ENCODE measurements at regions not wholly inside any gene's neighbourhood (a gene's known extent, or its start where the extent isn't known, plus 50 kb on each side); places are given as distances from the start of the nearest gene placed in this dataset.
A peak's percentile ranks its signal among the peaks of the same experiment; 100 is the strongest.
"Not testable (repeated sequence)": the region's sequence is repeated elsewhere in the genome, so short reads cannot be mapped to it uniquely, and the experiment has no call there.

DNA sequence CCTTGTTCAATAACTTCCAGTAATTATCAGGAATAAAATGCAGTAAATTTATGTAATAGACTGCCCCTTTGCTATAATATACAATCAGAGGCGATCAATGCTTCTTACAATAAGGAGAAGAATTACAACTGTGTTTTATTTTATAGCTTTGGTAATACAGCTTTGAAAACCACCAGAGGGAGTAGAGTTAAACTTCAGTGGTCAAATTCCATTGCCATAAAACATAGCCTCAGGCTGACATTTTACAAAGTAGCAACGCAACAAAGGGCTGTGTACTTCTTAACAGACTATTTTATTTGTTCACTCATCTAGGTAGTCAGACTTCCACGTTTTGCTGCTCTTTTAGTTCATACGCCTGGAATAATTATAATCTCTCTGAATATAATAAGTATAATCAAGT lies 58.5 kb downstream of the TEX13C start:
- no peak for DNase-seq (ENCODE audit: low read depth)

DNA sequence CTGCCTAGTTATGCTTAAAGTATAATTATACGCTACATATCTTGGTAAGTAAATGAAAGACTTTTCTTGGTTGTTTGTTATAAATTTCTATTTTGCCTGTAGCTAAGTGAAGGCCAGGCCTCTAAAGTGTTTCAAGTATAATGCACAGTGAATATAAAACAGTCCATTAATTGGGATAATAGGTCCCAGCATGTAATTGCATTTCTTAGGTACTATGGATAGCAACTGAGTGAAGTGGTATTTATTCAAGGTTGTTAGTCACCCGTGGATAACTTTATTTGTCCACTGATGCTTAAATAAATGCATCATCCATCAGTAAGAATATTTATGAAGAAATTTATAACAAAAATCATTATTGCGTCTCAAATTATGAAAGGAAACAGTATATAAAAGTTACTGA lies 59.1 kb downstream of the TEX13C start:
- DNase-seq (ENCODE audit: low read depth) = no peak

- no peak for DNase-seq (ENCODE audit: low read depth)
These were observed 62.5 kb downstream of the TEX13C start for GRCh38 chrX:125382148-125382628.

GRCh38 chrX:125382889-125383288 lies 63.2 kb downstream of the TEX13C start:
- no peak for DNase-seq (ENCODE audit: low read depth)

DNA sequence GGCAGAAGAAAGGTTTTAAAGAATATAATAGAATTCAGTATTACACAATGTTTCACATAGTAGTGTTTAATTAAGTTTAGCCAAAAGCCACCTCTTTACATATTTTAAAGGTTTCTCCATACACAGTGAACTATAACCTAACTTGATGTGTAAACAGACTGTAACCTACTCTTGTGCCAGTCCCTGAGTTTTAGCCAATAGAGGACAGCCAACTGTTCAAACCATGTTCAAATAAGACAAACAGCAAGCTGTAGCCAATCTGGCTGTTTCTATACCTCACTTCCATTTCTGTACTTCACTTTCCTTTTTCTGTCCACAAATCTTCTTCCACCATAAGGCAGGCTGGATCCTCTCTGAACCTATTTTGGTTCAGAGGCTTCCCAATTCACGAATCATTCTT lies 65.2 kb downstream of the TEX13C start:
- DNase-seq (ENCODE audit: low read depth) = no peak

DNA sequence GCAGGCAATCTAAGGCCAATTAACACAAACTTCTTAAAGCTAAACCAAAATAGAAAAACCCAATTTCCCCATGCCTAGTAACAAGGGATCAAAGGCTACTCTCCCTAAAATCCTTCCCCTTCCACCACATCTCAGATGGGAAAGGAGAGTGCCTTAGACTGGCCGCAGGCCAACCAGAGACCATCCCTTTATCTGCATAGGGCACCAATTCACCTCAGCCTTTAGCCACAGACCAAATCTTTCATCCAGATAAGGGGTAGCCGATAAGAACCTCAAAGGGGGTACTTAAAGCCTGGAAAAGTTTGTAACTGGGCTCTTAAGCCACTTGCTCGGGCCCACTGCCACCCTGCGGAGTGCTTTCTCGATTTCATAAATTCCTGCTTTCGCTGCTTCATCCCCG lies 68.3 kb downstream of the TEX13C start:
- DNase-seq (ENCODE audit: low read depth) = no peak

DNA sequence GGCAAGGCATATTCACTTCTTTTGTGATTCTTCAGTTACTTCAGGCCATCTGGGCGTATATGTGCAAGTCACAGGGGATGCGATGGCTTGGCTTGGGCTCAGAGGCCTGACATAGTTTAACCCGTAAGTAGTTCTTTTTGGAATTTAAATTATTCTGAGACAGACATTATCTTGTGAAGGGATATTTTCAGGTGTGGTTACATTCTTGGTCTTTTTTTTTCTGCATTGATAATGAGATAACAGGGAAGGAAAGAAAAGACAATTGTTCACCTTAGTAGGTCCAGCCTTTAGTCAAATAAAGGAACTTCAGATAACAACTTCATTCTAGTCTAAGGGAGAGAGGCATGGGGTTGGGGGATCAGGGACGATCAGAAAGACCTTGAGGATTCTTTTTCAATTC lies 74.8 kb downstream of the TEX13C start:
- no peak for DNase-seq (ENCODE audit: low read depth)

GRCh38 chrX:125395626-125396025 lies 76.0 kb downstream of the TEX13C start:
- no peak for DNase-seq (ENCODE audit: low read depth)

- DNase-seq (ENCODE audit: low read depth) = peak; percentile 80
These were observed 79.3 kb downstream of the TEX13C start for GRCh38 chrX:125398959-125399440.

DNA sequence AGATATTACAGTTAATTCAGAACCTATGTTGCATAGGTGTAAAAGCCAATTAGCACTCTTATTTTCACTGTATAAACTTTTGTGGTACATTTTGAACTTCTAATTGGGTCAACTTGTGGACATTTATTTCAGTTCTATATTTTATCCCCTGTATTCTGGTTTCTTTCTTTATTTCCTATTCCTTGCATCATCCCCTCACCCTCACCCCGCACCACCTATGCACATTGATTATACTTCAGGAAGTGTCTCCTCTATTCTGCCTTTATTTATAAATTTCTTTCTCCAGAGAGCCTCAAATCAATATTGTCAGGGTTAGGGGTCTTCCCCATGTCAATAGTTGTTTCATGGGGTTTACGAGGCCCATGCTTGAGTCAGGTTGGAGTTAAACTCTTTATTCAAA lies 83.1 kb downstream of the TEX13C start:
- DNase-seq (ENCODE audit: low read depth) = no peak

DNA sequence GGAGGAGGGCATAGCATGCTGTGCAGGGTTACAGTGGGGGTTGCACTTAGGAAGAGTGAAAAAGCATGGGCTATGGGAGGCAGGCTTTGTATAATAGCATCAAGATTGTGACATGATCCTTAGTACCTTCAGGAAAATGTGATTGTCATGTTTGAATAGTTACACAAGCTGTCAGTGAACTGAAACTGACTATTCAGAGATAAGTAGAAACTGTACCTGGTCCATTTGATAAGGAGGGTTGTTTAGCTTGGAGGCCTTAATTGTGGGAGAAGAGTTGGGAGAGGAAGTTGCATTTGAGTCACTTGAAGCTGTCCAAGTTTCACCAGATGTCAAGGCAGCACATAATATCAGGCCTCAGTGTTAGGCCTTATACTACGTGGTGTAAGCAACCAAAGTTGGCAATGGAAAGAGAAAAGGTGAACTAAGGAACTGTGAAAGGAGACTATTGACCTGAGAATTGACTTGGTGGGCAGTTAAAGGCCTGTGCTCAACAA lies 85.0 kb downstream of the TEX13C start:
- peak; percentile 73 for DNase-seq (ENCODE audit: low read depth)

DNA sequence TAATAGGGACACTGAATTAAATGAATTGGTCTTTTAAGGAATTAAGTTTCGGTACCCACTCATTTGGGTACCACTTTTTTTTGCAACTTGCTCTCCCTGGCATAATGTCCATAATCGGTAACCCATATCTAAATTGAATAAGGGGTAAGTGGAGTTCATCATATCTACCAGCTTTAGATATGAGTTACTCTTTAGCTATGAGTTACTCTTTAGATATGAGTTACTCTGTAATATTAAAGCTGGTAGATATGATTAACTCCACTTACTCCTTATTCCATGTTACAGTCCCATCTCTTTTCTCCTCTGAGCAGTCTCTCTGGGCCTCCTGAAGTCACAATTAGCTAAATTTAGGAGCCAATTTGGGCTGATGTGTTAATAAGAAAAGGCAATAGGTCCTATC lies 85.7 kb downstream of the TEX13C start:
- no peak for DNase-seq (ENCODE audit: low read depth)

DNA sequence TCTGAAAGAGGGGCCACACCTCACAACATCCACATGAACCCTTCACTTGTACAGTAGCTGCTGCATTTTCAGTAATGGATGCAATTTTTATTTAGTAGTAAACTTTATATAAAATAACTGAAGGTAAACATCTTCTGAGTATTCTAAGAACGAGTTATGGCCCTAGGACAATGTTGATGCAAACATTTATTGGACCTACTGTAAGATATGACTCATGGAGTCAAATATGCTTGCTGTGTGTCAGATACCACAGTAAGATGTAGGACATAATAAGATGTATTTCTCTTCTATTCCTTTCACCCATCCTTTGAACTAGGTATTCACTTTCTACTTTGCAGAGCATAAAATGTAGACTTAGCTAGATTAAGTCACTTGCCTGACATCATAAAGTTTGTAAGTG lies 87.6 kb downstream of the TEX13C start:
- no peak for DNase-seq (ENCODE audit: low read depth)

DNA sequence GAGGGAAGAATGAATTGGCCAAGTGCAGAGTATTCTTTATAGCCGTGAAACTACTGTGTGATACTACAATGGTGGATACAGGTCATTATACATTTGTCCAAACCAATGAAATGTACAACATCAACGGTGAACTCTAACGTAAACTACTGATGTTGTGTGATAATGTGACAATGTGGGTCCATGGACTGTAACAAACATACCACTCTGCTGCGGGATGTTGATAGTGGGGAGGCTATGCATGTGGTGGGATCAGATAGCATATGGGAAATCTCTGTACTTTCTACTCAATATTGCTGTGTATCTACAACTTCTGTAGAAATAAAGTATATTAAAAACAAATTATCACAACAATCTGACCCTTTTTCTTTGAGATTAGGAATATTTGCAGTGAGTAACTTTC lies 101.1 kb downstream of the TEX13C start:
- DNase-seq (ENCODE audit: low read depth) = no peak

GRCh38 chrX:125422986-125423385 lies 103.3 kb downstream of the TEX13C start:
- no peak for DNase-seq (ENCODE audit: low read depth)

DNA sequence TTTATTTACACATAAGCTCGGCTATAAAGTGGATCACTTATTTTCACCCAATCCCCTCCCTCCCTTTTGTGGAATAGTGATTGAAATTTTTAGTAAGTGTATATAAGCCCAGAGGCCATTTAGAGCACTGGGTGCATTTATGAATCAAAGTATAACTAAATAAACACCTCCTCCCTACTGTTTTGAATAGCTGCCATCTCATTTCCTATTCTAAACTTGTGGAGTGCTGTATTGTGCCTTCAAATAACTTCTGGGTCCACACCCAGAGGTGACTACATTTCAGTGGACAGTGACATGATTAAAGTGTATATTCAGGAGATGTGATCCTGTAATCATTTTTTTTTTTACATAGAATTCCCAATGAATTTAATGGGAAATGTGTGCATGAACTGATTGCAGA lies 104.9 kb downstream of the TEX13C start:
- no peak for DNase-seq (ENCODE audit: low read depth)

GRCh38 chrX:125436855-125437254 lies 117.2 kb downstream of the TEX13C start:
- peak; percentile 21 for DNase-seq (ENCODE audit: low read depth)

GRCh38 chrX:125439194-125439849 lies 119.7 kb downstream of the TEX13C start:
- DNase-seq (ENCODE audit: low read depth) = peak; percentile 56

DNA sequence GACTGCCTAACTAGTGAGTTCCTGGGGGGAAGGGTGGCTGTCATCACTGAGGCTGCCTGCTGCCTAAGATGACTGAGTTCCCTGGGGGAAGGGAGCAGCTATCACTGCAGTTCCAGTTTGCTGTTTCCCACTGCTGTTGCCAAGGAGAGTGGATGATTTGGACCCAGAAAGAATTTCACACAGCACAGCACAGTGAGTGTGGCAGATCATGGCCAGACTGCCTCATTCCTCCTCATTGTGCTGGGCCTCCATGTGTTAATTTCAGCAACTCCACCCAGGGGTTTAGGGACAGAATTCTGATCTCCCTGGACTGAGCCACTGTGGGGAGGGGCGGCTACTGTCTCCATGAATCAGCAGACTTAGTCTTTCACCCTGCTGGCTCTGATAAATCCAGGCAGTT lies 125.0 kb downstream of the TEX13C start:
- DNase-seq (ENCODE audit: low read depth) = no peak

GRCh38 chrX:125475482-125475881 lies 155.8 kb downstream of the TEX13C start:
- DNase-seq (ENCODE audit: low read depth) = no peak

- DNase-seq (ENCODE audit: low read depth) = no peak
These were observed 172.8 kb downstream of the TEX13C start for GRCh38 chrX:125492439-125492838.

DNA sequence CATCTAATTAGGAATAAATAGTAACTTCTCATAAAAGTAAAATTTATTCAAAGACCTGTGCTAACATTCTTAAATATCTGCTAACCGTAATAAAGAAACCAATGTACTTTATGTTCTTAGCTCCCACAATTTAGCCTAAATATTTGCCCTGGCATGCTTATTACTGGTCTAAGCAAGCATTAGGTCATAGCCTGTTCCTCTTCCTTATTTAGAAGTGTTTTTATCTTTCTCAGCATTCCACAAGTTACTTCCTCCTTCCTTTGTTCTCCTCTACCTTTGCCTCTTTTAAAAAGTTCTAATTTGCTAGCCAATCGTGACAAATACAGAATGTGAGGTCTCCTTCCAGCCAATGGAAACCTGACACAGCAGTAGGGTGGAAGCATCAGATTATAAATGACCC lies 173.3 kb downstream of the TEX13C start:
- not testable (repeated sequence) for DNase-seq (ENCODE audit: low read depth)

DNA sequence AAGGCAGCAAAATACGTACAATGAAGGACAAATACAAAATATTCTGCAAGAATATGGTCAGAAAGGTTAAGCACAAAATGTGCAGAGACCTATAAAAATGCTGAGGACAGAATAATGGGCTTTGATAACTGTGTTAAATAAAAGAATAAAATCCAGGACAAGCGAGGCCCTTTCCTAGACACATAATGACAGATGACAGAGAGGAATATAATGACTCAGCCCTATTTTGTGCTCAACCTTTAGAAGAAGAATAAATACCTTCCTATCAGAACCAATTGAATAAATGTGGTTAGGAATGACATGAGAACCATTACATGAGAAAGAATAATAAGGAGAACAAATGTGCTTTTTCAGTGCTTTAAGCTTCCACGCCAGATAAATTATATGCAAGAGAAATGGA lies 178.0 kb downstream of the TEX13C start:
- DNase-seq (ENCODE audit: low read depth) = no peak

DNA sequence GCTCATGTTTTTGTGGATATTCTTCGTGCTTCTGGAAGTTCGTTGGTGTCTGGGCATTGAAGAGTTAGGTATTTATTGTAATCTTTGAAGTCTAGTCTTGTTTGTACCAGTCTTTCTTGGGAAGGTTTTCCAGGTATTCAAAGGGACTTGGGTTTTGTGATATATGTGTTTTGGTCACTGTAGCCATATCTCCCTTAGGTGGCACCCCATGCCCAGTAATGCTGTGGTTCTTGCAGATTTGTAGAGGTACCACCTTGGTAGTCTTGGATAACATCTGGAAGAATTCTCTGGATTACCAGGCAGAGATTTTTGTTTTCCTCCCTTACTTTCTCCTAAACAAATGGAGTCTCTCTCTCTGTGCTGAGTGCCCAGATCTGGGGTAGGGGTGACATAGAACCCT lies 184.1 kb downstream of the TEX13C start:
- DNase-seq (ENCODE audit: low read depth) = no peak
